RKO (cell line): ENCODE measurements at regions not wholly inside any gene's neighbourhood (a gene's known extent, or its start where the extent isn't known, plus 50 kb on each side); places are given as distances from the start of the nearest gene placed in this dataset.
A peak's percentile ranks its signal among the peaks of the same experiment; 100 is the strongest.
"Not testable (repeated sequence)": the region's sequence is repeated elsewhere in the genome, so short reads cannot be mapped to it uniquely, and the experiment has no call there.

Experiments
- DNase-seq: peaks from one replicate; pipeline ENCODE4 v3.0.0-alpha.2; 2016; ENCODE audit warnings: low spot score

- DNase-seq = no peak
Observed at GRCh38 chr18:6525604-6526003, 110.9 kb upstream of the L3MBTL4 start.

- DNase-seq = no peak
Observed at GRCh38 chr18:6537475-6537874, 122.8 kb upstream of the L3MBTL4 start.

- DNase-seq = not testable (repeated sequence)
Observed at GRCh38 chr18:6541131-6541679, 126.5 kb upstream of the L3MBTL4 start.

GRCh38 chr18:6542296-6542695 lies 127.6 kb upstream of the L3MBTL4 start:
- DNase-seq = no peak

GRCh38 chr18:6543330-6543908 lies 128.7 kb upstream of the L3MBTL4 start:
- DNase-seq = peak; percentile 51

GRCh38 chr18:6546229-6546628 lies 131.5 kb upstream of the L3MBTL4 start:
- DNase-seq = no peak

- DNase-seq = no peak
Observed at GRCh38 chr18:6547476-6547875, 132.8 kb upstream of the L3MBTL4 start.

- no peak for DNase-seq
Observed at GRCh38 chr18:6553234-6553900, 138.7 kb upstream of the L3MBTL4 start.

- no peak for DNase-seq
Observed at GRCh38 chr18:6557057-6557769, 142.5 kb upstream of the L3MBTL4 start.

- DNase-seq = no peak
Observed at GRCh38 chr18:6557770-6558248, 143.1 kb upstream of the L3MBTL4 start.

GRCh38 chr18:6558446-6559156 lies 143.9 kb upstream of the L3MBTL4 start:
- DNase-seq = no peak

- no peak for DNase-seq
Observed at GRCh38 chr18:6559296-6559695, 144.6 kb upstream of the L3MBTL4 start.

GRCh38 chr18:6561016-6561415 lies 146.3 kb upstream of the L3MBTL4 start:
- no peak for DNase-seq

- no peak for DNase-seq
Observed at GRCh38 chr18:6561420-6561861, 146.7 kb upstream of the L3MBTL4 start.

- no peak for DNase-seq
Observed at GRCh38 chr18:6561862-6562291, 147.2 kb upstream of the L3MBTL4 start.

GRCh38 chr18:6563896-6564295 lies 149.2 kb upstream of the L3MBTL4 start:
- no peak for DNase-seq

GRCh38 chr18:6564950-6565814 lies 150.5 kb upstream of the L3MBTL4 start:
- no peak for DNase-seq

GRCh38 chr18:6565815-6566081 lies 151.0 kb upstream of the L3MBTL4 start:
- no peak for DNase-seq

- DNase-seq = no peak
Observed at GRCh38 chr18:6566338-6566911, 151.7 kb upstream of the L3MBTL4 start.

GRCh38 chr18:6569813-6570212 lies 155.1 kb upstream of the L3MBTL4 start:
- DNase-seq = no peak

GRCh38 chr18:6570581-6571238 lies 156.0 kb upstream of the L3MBTL4 start:
- no peak for DNase-seq
